Psoas muscle (tissue), 7 donors: ENCODE measurements at regions not wholly inside any gene's neighbourhood (a gene's known extent, or its start where the extent isn't known, plus 50 kb on each side); places are given as distances from the start of the nearest gene placed in this dataset.

Source experiments
- ATAC-seq, 4 donors: fragments of 200-7000 bp; cut with Tn5 transposase; one replicate each; pipeline ENCODE4 v1.9.1; 2020; ENCODE audit warnings: moderate library complexity in 3 of 4, mild to moderate bottlenecking in 2 of 4
- DNase-seq, 2 donors: peaks; one replicate each; pipeline ENCODE4 v3.0.0-alpha.2; 2020
- H3K27ac ChIP-seq: fragments of 200-600 bp; one replicate; pipeline ENCODE4 v1.8.0; 2022
- H3K27me3 ChIP-seq, 3 donors: fragments of 200-600 bp in 1 of 3; one replicate each; pipeline versions ENCODE4 v1.6.1 to v1.8.0; 2013 to 2022; ENCODE audit warnings: low read length in 2 of 3, mild to moderate bottlenecking in 2 of 3, moderate library complexity in 1 of 3; ENCODE audit not compliant: insufficient read depth in 3 of 3
- H3K36me3 ChIP-seq, 2 donors: fragments of 200-600 bp in 1 of 2; one replicate each; pipeline versions ENCODE4 v1.6.1 to v1.8.0; 2013 to 2022; ENCODE audit warnings: low read depth in 1 of 2, mild to moderate bottlenecking in 1 of 2, moderate library complexity in 1 of 2; ENCODE audit not compliant: insufficient read depth in 1 of 2
- H3K4me1 ChIP-seq: fragments of 200-600 bp; one replicate; pipeline ENCODE4 v1.8.0; 2022
- H3K4me3 ChIP-seq: fragments of 200-600 bp; one replicate; pipeline ENCODE4 v1.8.0; 2022; ENCODE audit warnings: mild to moderate bottlenecking
- H3K9me3 ChIP-seq: fragments of 200-600 bp; one replicate; pipeline ENCODE4 v1.8.0; 2022
- CTCF ChIP-seq: fragments of 200-600 bp; IDR thresholded peaks from one replicate; pipeline ENCODE4 v1.8.0; 2022; ENCODE audit warnings: antibody characterized with exemption
- WGBS, 3 donors: extraction: QIAGEN DNeasy Blood & Tissue Kit; methylation state at CpG; one replicate each; pipeline versions ENCODE4 v1.1.6 to v1.1.7; 2013; 5-methylcytosine and 5-hydroxymethylcytosine counted together
- intact Hi-C, 2 donors: fragments of 100-400 bp; cut with DNase I; formaldehyde crosslinking; loops; one replicate each; pipeline versions ENCODE4 v1.11.0 to v1.14.2; 2022
- donor health status: healthy with polysubstance abuse.
- donor health status: DM: no; HTN: no; CAD: no; lungs with moderate emphysema.
- donor health status: Bipolar disorder and iron deficiency.
- donor health status: healthy.
- donor health status: DM: yes; HTN: yes; CAD: no.
- donor health status: DM: no; HTN: no; CAD: no.
- donor health status: DM: yes; HTN: yes; CAD: no.

- H3K27ac ChIP-seq: no peak overlapping the region
- no peaks in the 10 kb centered on the region for H3K36me3 ChIP-seq
- H3K4me3 ChIP-seq: no peak overlapping the region
- H3K9me3 ChIP-seq: no peaks in the 10 kb centered on the region
- no peak for TF ChIP-seq CTCF
- intact Hi-C loops: loop anchor here in 1 of 2 donors (10.0 kb wide), 1 partner anchor 407 kb away; the partner anchor contains the start of gene BTG1
- H3K4me1 ChIP-seq: no peaks in the 10 kb centered on the region
- ATAC-seq (no peak), DNase-seq (no peak)
- H3K27me3 ChIP-seq: no peaks in the 10 kb centered on the region
These were observed 150.9 kb upstream of the PLEKHG7 start for GRCh38 chr12:92551853-92552397.

GRCh38 chr12:92551210-92551609 lies 151.6 kb upstream of the PLEKHG7 start:
- 97 to 100% (median 98%) methylated on average over 3 of the region's 3 CpGs for WGBS, 3 donors
- intact Hi-C loops: loop anchor here in 1 of 2 donors (10.0 kb wide), 1 partner anchor 406 kb away; the partner anchor contains the start of gene BTG1
- Histone ChIP-seq H3K27me3 (no peaks in the 10 kb centered on the region), H3K9me3 (no peaks in the 10 kb centered on the region), H3K27ac (no peak overlapping the region), H3K4me3 (no peak overlapping the region), H3K4me1 (no peaks in the 10 kb centered on the region), H3K36me3 (no peaks in the 10 kb centered on the region)
- no peak for TF ChIP-seq CTCF
- no peak for DNase-seq
- no peak for ATAC-seq

GRCh38 chr12:92550661-92551060 lies 152.1 kb upstream of the PLEKHG7 start:
- intact Hi-C loops: loop anchor here in 1 of 2 donors (10.0 kb wide), 1 partner anchor 406 kb away; the partner anchor contains the start of gene BTG1

GRCh38 chr12:92550254-92550653 lies 152.5 kb upstream of the PLEKHG7 start:
- DNase-seq: no peak
- H3K9me3 ChIP-seq: no peaks in the 10 kb centered on the region
- no peak for ATAC-seq
- TF ChIP-seq CTCF: no peak
- H3K27me3 ChIP-seq: no peaks in the 10 kb centered on the region
- no peak overlapping the region for H3K4me3 ChIP-seq
- H3K27ac ChIP-seq: no peak overlapping the region
- no peaks in the 10 kb centered on the region for H3K4me1 ChIP-seq
- H3K36me3 ChIP-seq: no peaks in the 10 kb centered on the region
- intact Hi-C loops: loop anchor here in 1 of 2 donors (10.0 kb wide), 1 partner anchor 405 kb away; the partner anchor contains the start of gene BTG1

More at GRCh38 chr12:92550661-92551060, 152.1 kb upstream of the PLEKHG7 start:
- Histone ChIP-seq H3K9me3 (no peaks in the 10 kb centered on the region), H3K27me3 (no peaks in the 10 kb centered on the region), H3K36me3 (no peaks in the 10 kb centered on the region), H3K27ac (no peak overlapping the region), H3K4me3 (no peak overlapping the region), H3K4me1 (no peaks in the 10 kb centered on the region)
- ATAC-seq (no peak), DNase-seq (no peak)
- TF ChIP-seq CTCF: no peak

GRCh38 chr12:92549516-92549915 lies 153.3 kb upstream of the PLEKHG7 start:
- intact Hi-C loops: no loop called here
- no peaks in the 10 kb centered on the region for H3K4me1 ChIP-seq
- no peak overlapping the region for H3K27ac ChIP-seq
- H3K9me3 ChIP-seq: no peaks in the 10 kb centered on the region
- ATAC-seq (no peak), DNase-seq (no peak)
- no peak overlapping the region for H3K4me3 ChIP-seq
- no peaks in the 10 kb centered on the region for H3K36me3 ChIP-seq
- no peak for TF ChIP-seq CTCF
- H3K27me3 ChIP-seq: no peaks in the 10 kb centered on the region
